OCI-LY7 (cell line): ENCODE measurements at regions not wholly inside any gene's neighbourhood (a gene's known extent, or its start where the extent isn't known, plus 50 kb on each side); places are given as distances from the start of the nearest gene placed in this dataset.

Source experiments
- BruUV-seq: library from RNA; stranded (reverse); fragments of 400-500 nt; replicated peaks from 2 replicates; lab custom pipeline; 2021; lab: Mats Ljungman, UMichigan
- CTCF ChIA-PET: fragments of 300-600 bp; sonication (Branson Sonifier 250); formaldehyde crosslinking; loops from one replicate; lab custom pipeline; 2022; ENCODE audit warnings: antibody characterized with exemption; ENCODE audit not compliant: unreplicated experiment; lab: Charles Lee
- POLR2A ChIA-PET: fragments of 300-600 bp; sonication (Branson Sonifier 250); formaldehyde crosslinking; loops from one replicate; lab custom pipeline; 2022; ENCODE audit warnings: antibody characterized with exemption; lab: Charles Lee
- DNase-seq: peaks from one replicate; pipeline ENCODE4 v3.0.0-alpha.2; 2015; ENCODE audit warnings: low spot score
- H2AFZ ChIP-seq: fragments of 200-600 bp; sonication (generic), shearing (Covaris generic); 2 replicates; pipeline ENCODE4 v1.6.1; 2014; ENCODE audit warnings: mild to moderate bottlenecking, antibody characterized with exemption, low read length, moderate library complexity
- H3K27ac ChIP-seq: fragments of 200-600 bp; sonication (generic); 2 replicates; pipeline ENCODE4 v1.5.1; 2014; ENCODE audit warnings: mixed run types, low read depth, mild to moderate bottlenecking, moderate library complexity, low read length, inconsistent platforms; ENCODE audit not compliant: poor library complexity, severe bottlenecking
- H3K36me3 ChIP-seq: fragments of 200-600 bp; sonication (generic); 2 replicates; pipeline ENCODE4 v1.6.1; 2014; ENCODE audit warnings: mild to moderate bottlenecking, antibody characterized with exemption, low read length, moderate library complexity, mixed read lengths; ENCODE audit not compliant: insufficient read depth
- H3K4me1 ChIP-seq: fragments of 200-600 bp; sonication (generic); 2 replicates; pipeline ENCODE4 v1.5.1; 2014; ENCODE audit warnings: mild to moderate bottlenecking, low read length; ENCODE audit not compliant: insufficient read depth, poor library complexity, severe bottlenecking
- H3K4me2 ChIP-seq: fragments of 200-600 bp; sonication (generic); 2 replicates; pipeline ENCODE4 v1.6.1; 2014; ENCODE audit warnings: mild to moderate bottlenecking, low read length
- H3K4me3 ChIP-seq: fragments of 200-600 bp; sonication (generic); 2 replicates; pipeline ENCODE4 v1.5.1; 2014; ENCODE audit warnings: mild to moderate bottlenecking, low read depth, low read length; ENCODE audit not compliant: poor library complexity, severe bottlenecking
- H3K79me2 ChIP-seq: fragments of 200-600 bp; sonication (generic); 2 replicates; pipeline ENCODE4 v1.6.1; 2016; ENCODE audit warnings: low read depth, mild to moderate bottlenecking, low read length, moderate library complexity, mixed read lengths; ENCODE audit not compliant: insufficient read depth
- H3K9me2 ChIP-seq: fragments of 200-600 bp; sonication (generic); 2 replicates; pipeline ENCODE4 v1.6.1; 2016; ENCODE audit warnings: mild to moderate bottlenecking, low read length, mixed read lengths; ENCODE audit not compliant: insufficient read depth
- H3K9me3 ChIP-seq: fragments of 200-600 bp; sonication (generic); 2 replicates; pipeline ENCODE4 v1.6.1; 2014; ENCODE audit warnings: mild to moderate bottlenecking, mixed run types, low read length, mixed read lengths
- H4K20me1 ChIP-seq: fragments of 200-600 bp; sonication (generic); 2 replicates; pipeline ENCODE4 v1.6.1; 2014; ENCODE audit warnings: mild to moderate bottlenecking, antibody characterized with exemption, low read length, moderate library complexity, mixed read lengths; ENCODE audit not compliant: insufficient read depth
- CTCF ChIP-seq: fragments of 200-600 bp; sonication (generic); conservative IDR thresholded peaks from 2 replicates; pipeline ENCODE4 v1.5.1; 2014; ENCODE audit warnings: mild to moderate bottlenecking, antibody characterized with exemption, low read length, moderate library complexity, mixed read lengths
- EZH2phosphoT487 ChIP-seq: fragments of 200-600 bp; sonication (generic); IDR thresholded peaks from 2 replicates; pipeline ENCODE4 v1.6.1; 2018; ENCODE audit warnings: low read depth, borderline replicate concordance, mild to moderate bottlenecking, mixed run types, antibody characterized with exemption, low read length, moderate library complexity, mixed read lengths
- intact Hi-C: fragments of 100-400 bp; cut with micrococcal nuclease; formaldehyde crosslinking; loops from one replicate; pipeline ENCODE4 v1.10.0; 2022; ENCODE audit not compliant: unreplicated experiment

DNA sequence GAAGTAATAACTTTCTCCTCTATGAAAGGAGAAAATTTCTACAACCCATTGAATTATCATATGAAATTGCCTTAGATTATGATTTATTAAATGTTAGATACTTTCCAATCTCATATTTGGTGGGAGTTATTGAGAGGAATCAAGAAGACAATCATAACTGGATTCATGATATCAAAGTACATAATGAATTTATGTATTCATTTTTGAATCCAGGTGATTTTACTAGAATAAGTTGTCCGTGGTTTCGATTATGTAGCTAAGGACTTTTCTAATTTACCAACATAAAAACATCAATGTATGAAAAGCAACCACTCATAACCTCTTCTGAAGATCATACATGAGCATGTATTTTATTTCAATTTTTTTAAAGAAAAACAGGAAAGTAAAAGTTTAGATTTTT lies 1225.0 kb upstream of the MIR17HG start:
- no peak for DNase-seq
- BruUV-seq, result no TSS peak

DNA sequence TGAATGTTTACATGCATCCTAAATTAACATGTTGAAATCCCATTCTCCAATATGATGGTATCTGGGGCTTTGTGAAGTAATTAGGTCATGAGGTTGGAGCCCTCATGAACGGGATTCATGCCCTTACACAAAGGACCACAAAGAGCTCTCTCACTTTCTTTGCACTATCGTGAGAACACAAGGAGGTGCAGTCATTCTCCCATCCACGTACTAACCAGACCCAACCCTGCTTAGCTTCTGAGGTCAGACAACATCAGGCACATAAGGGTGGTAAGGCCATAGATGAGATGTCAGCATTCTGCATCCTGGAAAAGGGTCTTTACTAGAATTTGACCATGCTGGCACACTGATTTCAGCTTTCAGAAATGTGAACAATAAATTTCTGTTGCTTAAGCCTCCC lies 1211.9 kb upstream of the MIR17HG start:
- BruUV-seq, result no TSS peak
- Histone ChIP-seq H3K4me3 (no peak overlapping the region), H3K9me3 (0 out of 2 replicates have a peak, but pooled peaks cover 16% of the 10 kb centered on the region), H3K4me1 (no peaks in the 10 kb centered on the region), H2AFZ (no peak overlapping the region), H3K27ac (no peak overlapping the region), H4K20me1 (no peaks in the 10 kb centered on the region), H3K9me2 (no peaks in the 10 kb centered on the region), H3K4me2 (no peak overlapping the region), H3K36me3 (no peaks in the 10 kb centered on the region), H3K79me2 (no peaks in the 10 kb centered on the region)
- ChIA-PET POLR2A (interaction anchor here (0.5 to 1.3 kb wide), 4 partner anchors 41 to 349 kb away, joined by 3 to 4 read pairs (median 3); no protein-coding TSS in a partner anchor), CTCF (no interaction called here)
- intact Hi-C loops, result no loop called here
- DNase-seq, result no peak
- TF ChIP-seq EZH2phosphoT487 (no peak), CTCF (no peak)

More for the DNA sequence above, 1225.0 kb upstream of the MIR17HG start:
- Histone ChIP-seq H3K36me3 (no peaks in the 10 kb centered on the region), H3K9me3 (0 out of 2 replicates have a peak, but pooled peaks cover 12% of the 10 kb centered on the region), H3K79me2 (no peaks in the 10 kb centered on the region), H3K4me2 (no peak overlapping the region), H3K27ac (no peak overlapping the region), H3K4me1 (no peaks in the 10 kb centered on the region), H3K4me3 (no peak overlapping the region), H4K20me1 (no peaks in the 10 kb centered on the region), H3K9me2 (no peaks in the 10 kb centered on the region), H2AFZ (no peak overlapping the region)
- TF ChIP-seq EZH2phosphoT487, result no peak
- TF ChIP-seq CTCF, result no peak
- POLR2A ChIA-PET, result interaction anchor here (0.7 to 1.4 kb wide), 2 partner anchors 8 to 383 kb away, joined by 3 to 6 read pairs; no protein-coding TSS in a partner anchor
- CTCF ChIA-PET, result no interaction called here
- intact Hi-C loops, result no loop called here

DNA sequence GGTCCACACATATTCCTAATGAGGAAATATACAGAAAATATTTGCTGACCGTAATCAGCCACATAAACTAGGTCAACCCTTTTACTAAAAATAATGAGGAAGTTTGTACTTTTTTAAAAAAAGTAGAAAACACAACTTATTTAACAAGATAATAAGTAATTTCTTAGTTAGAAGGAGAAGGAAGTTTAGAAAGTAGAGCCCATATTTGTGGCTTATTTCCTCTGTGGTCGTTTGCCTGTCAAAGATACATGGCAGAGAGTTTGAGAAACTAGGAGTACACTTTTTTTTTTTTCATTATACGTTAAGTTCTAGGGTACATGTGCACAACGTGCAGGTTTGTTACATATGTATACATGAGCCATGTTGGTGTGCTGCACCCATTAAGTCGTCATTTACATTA lies 1205.2 kb upstream of the MIR17HG start:
- H3K36me3 ChIP-seq, result no peaks in the 10 kb centered on the region
- intact Hi-C loops, result no loop called here
- H2AFZ ChIP-seq, result no peak overlapping the region
- CTCF ChIA-PET, result no interaction called here
- no peak overlapping the region for H3K27ac ChIP-seq
- POLR2A ChIA-PET, result no interaction called here
- BruUV-seq, result no TSS peak
- no peaks in the 10 kb centered on the region for H3K79me2 ChIP-seq
- H3K4me2 ChIP-seq, result no peak overlapping the region
- no peaks in the 10 kb centered on the region for H3K9me2 ChIP-seq
- 0 out of 2 replicates have a peak, but pooled peaks cover 12% of the 10 kb centered on the region for H3K9me3 ChIP-seq
- H3K4me1 ChIP-seq, result no peaks in the 10 kb centered on the region
- DNase-seq, result no peak
- TF ChIP-seq EZH2phosphoT487 (no peak), CTCF (no peak)
- no peaks in the 10 kb centered on the region for H4K20me1 ChIP-seq
- no peak overlapping the region for H3K4me3 ChIP-seq
